GM23338 (cell line): ENCODE measurements at regions not wholly inside any gene's neighbourhood (a gene's known extent, or its start where the extent isn't known, plus 50 kb on each side); places are given as distances from the start of the nearest gene placed in this dataset.

Experiments used
- ATAC-seq: fragments of 200-7000 bp; cut with Tn5 transposase; 3 replicates; pipeline ENCODE4 v1.9.1; 2020
- DNase-seq: peaks from one replicate; pipeline ENCODE4 v3.0.0-alpha.2; 2015; ENCODE audit warnings: low spot score
- H2AFZ ChIP-seq: fragments of 200-600 bp; sonication (generic); 2 replicates; pipeline ENCODE4 v1.8.0; 2016; ENCODE audit warnings: antibody characterized with exemption, mild to moderate bottlenecking, moderate library complexity
- H3F3A ChIP-seq: fragments of 200-600 bp; sonication (generic); replicated peaks from 2 replicates; pipeline ENCODE4 v1.8.0; 2017; ENCODE audit warnings: antibody characterized with exemption, mixed run types, low read depth
- H3K27ac ChIP-seq: fragments of 200-600 bp; sonication (generic); 2 replicates; pipeline ENCODE4 v1.6.1; 2016; ENCODE audit warnings: low read depth
- H3K27me3 ChIP-seq: fragments of 200-600 bp; sonication (generic); 2 replicates; pipeline ENCODE4 v1.8.0; 2016; ENCODE audit warnings: mild to moderate bottlenecking, mixed run types, moderate library complexity; ENCODE audit not compliant: insufficient read depth
- H3K36me3 ChIP-seq: fragments of 200-600 bp; sonication (generic); 2 replicates; pipeline ENCODE4 v1.8.0; 2016; ENCODE audit warnings: mild to moderate bottlenecking; ENCODE audit not compliant: insufficient read depth
- H3K4me1 ChIP-seq: fragments of 200-600 bp; sonication (generic); 2 replicates; pipeline ENCODE4 v1.8.0; 2016; ENCODE audit warnings: mild to moderate bottlenecking, moderate library complexity; ENCODE audit not compliant: insufficient read depth
- H3K4me2 ChIP-seq: fragments of 200-600 bp; sonication (generic); 2 replicates; pipeline ENCODE4 v1.7.1; 2017; ENCODE audit warnings: mixed run types
- H3K4me3 ChIP-seq: fragments of 200-600 bp; sonication (generic); 2 replicates; pipeline ENCODE4 v1.6.1; 2016; ENCODE audit warnings: mixed run types
- H3K79me2 ChIP-seq: fragments of 200-600 bp; sonication (generic); replicated peaks from 2 replicates; pipeline ENCODE4 v1.8.0; 2017; ENCODE audit warnings: mild to moderate bottlenecking; ENCODE audit not compliant: insufficient read depth
- H3K9me2 ChIP-seq: fragments of 200-600 bp; sonication (generic); 2 replicates; pipeline ENCODE4 v1.8.0; 2017; ENCODE audit not compliant: insufficient read depth
- H4K20me1 ChIP-seq: fragments of 200-600 bp; sonication (generic); replicated peaks from 2 replicates; pipeline ENCODE4 v1.8.0; 2017; ENCODE audit warnings: mild to moderate bottlenecking; ENCODE audit not compliant: insufficient read depth
- H3K27ac Mint-ChIP-seq: 2 replicates; pipeline ENCODE4 v1.8.0; 2020; ENCODE audit warnings: inconsistent platforms, mild to moderate bottlenecking, moderate library complexity, mixed read lengths
- H3K27me3 Mint-ChIP-seq: 3 replicates; pipeline ENCODE4 v1.8.0; 2022; ENCODE audit warnings: low read depth, mild to moderate bottlenecking, moderate library complexity, mixed read lengths, inconsistent platforms; ENCODE audit not compliant: insufficient read depth, poor library complexity
- H3K36me3 Mint-ChIP-seq: 3 replicates; pipeline ENCODE4 v1.8.0; 2021; ENCODE audit warnings: low read depth, mild to moderate bottlenecking, inconsistent platforms, moderate library complexity, mixed read lengths
- H3K4me1 Mint-ChIP-seq: 3 replicates; pipeline ENCODE4 v1.8.0; 2020; ENCODE audit warnings: mild to moderate bottlenecking, inconsistent platforms, mixed read lengths
- H3K4me3 Mint-ChIP-seq: 3 replicates; pipeline ENCODE4 v1.8.0; 2021; ENCODE audit warnings: moderate library complexity, mild to moderate bottlenecking, inconsistent platforms, mixed read lengths
- H3K9me3 Mint-ChIP-seq: 3 replicates; pipeline ENCODE4 v1.8.0; 2020; ENCODE audit warnings: moderate library complexity, mild to moderate bottlenecking, inconsistent platforms, mixed read lengths
- CTCF ChIP-seq, 2 experiments: fragments of 200-600 bp in 1 of 2; sonication (generic) in 1 of 2; conservative IDR thresholded peaks; 2 replicates each; pipeline versions ENCODE4 v1.5.1 to v1.6.1; 2016 to 2017; ENCODE audit warnings: antibody characterized with exemption in 2 of 2, low read depth in 2 of 2, mild to moderate bottlenecking in 2 of 2, moderate library complexity in 1 of 2
- ETS1 ChIP-seq: IDR thresholded peaks from 2 replicates; pipeline ENCODE4 v1.6.1; 2016; ENCODE audit warnings: antibody characterized with exemption
- EZH2phosphoT487 ChIP-seq: fragments of 200-600 bp; sonication (generic); IDR thresholded peaks from one replicate; pipeline ENCODE4 v1.8.1; 2018; ENCODE audit warnings: antibody characterized with exemption; ENCODE audit not compliant: unreplicated experiment
- NANOG ChIP-seq: IDR thresholded peaks from 2 replicates; pipeline ENCODE4 v1.6.1; 2016; ENCODE audit warnings: antibody characterized with exemption, borderline replicate concordance
- POLR2AphosphoS5 ChIP-seq: IDR thresholded peaks from 2 replicates; pipeline ENCODE4 v1.6.1; 2016; ENCODE audit warnings: antibody characterized with exemption, low read depth
- REST ChIP-seq: IDR thresholded peaks from one replicate; pipeline ENCODE4 v1.6.1; 2018; ENCODE audit warnings: antibody characterized with exemption; ENCODE audit not compliant: unreplicated experiment
- ZNF114 ChIP-seq: fragments of 250-450 bp; sonication (Bioruptor Pico); IDR thresholded peaks from 2 replicates; pipeline ENCODE4 v1.5.0; 2020; ENCODE audit warnings: mild to moderate bottlenecking, moderate library complexity
- ZNF331 ChIP-seq: fragments of 250-450 bp; sonication (Bioruptor Pico); IDR thresholded peaks from 2 replicates; pipeline ENCODE4 v1.5.0; 2020; ENCODE audit warnings: low read depth, mild to moderate bottlenecking, moderate library complexity

- no peak for TF ChIP-seq ZNF331 (CRISPR knock-in tag)
- TF ChIP-seq ETS1 = no peak
- no peak for TF ChIP-seq CTCF (conservative IDR thresholded peaks at IDR 0.05; ENCODE audit: low read depth in 2 of 2)
- no peak for TF ChIP-seq ZNF114 (CRISPR knock-in tag)
- no peak for TF ChIP-seq EZH2phosphoT487
Measured at GRCh38 chr2:18828296-18828695, 238.9 kb upstream of the NT5C1B start (continued).

- Histone ChIP-seq H3K27ac (no peak overlapping the region), H2AFZ (no peak overlapping the region), H3K4me1 (no peaks in the 10 kb centered on the region), H3K9me2 (no peaks in the 10 kb centered on the region), H4K20me1 (no peaks in the 10 kb centered on the region), H3K4me3 (no peak overlapping the region), H3F3A (no peaks in the 10 kb centered on the region), H3K27me3 (no peaks in the 10 kb centered on the region), H3K79me2 (no peaks in the 10 kb centered on the region), H3K36me3 (no peaks in the 10 kb centered on the region), H3K4me2 (no peak overlapping the region)
- H3K9me3 Mint-ChIP-seq = no peaks in the 10 kb centered on the region
- no peak overlapping the region for H3K4me3 Mint-ChIP-seq
- peaks cover 3% of the 10 kb centered on the region for H3K27me3 Mint-ChIP-seq
- no peak for TF ChIP-seq POLR2AphosphoS5
- TF ChIP-seq NANOG = no peak
- no peak for TF ChIP-seq CTCF (conservative IDR thresholded peaks at IDR 0.05; ENCODE audit: low read depth in 2 of 2)
- TF ChIP-seq REST = no peak
- no peak for TF ChIP-seq ETS1
- DNase-seq (no peak), ATAC-seq (no peak)
- no peak overlapping the region for H3K27ac Mint-ChIP-seq
- H3K4me1 Mint-ChIP-seq = no peaks in the 10 kb centered on the region
- H3K36me3 Mint-ChIP-seq = no peaks in the 10 kb centered on the region
Measured at GRCh38 chr2:18825838-18826237, 236.5 kb upstream of the NT5C1B start.
